HFF-Myc (cell line): ENCODE measurements at regions not wholly inside any gene's neighbourhood (a gene's known extent, or its start where the extent isn't known, plus 50 kb on each side); places are given as distances from the start of the nearest gene placed in this dataset.

ENCODE experiments used
- DNase-seq: peaks from one replicate; pipeline ENCODE4 v3.0.0-alpha.2; 2011; ENCODE audit warnings: low read depth; ENCODE audit errors: extremely low read depth
- H3K4me3 ChIP-seq: replicated peaks from 2 replicates; pipeline ENCODE4 v1.5.1; 2011; ENCODE audit warnings: low read depth, mild to moderate bottlenecking, control low read depth, low read length
- TF ChIP-seq, protein P1 (sequence below): IDR thresholded peaks from 2 replicates; pipeline ENCODE4 v1.5.1; 2012; ENCODE audit warnings: mild to moderate bottlenecking, low read depth, low read length, control low read depth; ENCODE audit errors: missing control alignments

DNA sequence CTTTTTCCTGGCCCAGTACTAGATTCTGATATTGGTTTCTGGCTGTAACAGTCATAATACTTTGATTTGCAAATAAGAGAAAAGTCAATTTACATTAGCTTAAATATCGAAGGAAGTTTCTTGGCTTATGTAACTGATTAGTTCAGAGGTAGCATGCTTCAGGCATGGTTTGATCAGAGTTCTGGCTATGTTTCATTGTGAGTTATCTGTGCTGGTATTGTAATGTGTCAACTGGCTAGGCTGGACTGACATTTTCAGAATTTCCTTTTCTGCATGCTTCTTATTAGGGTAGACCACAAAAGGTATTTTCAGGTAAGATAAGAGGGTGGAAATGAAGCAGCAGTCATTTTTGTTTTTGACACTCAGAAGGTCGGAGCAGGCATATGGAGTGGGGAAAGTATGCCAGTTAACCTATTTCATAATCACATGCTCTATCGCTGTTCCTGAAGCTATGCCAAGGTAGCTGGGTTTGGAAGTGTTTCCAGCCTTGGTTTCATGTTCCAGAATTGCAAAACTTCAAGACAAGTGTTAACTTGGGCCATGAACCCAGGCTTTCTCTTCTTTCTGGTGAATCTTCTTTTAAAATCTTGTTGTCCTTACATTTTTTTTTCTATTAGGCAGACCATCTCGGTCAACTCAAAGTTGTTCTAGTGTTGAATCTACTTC, 244.9 kb downstream of the DHX35 start:
- TF ChIP-seq, protein P1, sequence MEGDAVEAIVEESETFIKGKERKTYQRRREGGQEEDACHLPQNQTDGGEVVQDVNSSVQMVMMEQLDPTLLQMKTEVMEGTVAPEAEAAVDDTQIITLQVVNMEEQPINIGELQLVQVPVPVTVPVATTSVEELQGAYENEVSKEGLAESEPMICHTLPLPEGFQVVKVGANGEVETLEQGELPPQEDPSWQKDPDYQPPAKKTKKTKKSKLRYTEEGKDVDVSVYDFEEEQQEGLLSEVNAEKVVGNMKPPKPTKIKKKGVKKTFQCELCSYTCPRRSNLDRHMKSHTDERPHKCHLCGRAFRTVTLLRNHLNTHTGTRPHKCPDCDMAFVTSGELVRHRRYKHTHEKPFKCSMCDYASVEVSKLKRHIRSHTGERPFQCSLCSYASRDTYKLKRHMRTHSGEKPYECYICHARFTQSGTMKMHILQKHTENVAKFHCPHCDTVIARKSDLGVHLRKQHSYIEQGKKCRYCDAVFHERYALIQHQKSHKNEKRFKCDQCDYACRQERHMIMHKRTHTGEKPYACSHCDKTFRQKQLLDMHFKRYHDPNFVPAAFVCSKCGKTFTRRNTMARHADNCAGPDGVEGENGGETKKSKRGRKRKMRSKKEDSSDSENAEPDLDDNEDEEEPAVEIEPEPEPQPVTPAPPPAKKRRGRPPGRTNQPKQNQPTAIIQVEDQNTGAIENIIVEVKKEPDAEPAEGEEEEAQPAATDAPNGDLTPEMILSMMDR = no peak
- no peak overlapping the region for H3K4me3 ChIP-seq
- no peak for DNase-seq

DNA sequence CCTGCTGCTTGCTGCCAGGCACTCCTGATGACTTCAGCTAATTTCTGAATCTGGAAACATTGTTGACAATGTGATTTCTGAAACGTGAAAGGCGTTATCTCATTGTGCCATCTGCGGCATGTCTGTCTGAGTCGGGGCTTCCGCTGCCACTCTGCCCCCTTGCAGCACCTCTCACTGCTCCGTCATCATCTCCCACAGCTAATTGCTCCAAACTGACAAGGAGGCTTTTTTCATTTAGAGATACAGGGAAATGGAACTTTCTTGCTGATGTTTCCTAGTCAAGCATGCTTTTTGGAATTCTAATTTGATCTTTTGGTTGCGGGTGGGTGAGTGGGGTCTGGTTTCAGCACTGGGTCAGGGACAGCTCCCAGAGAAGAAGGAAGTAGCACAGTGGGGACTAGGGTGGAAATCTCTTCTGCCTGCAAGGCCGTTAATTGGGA, 233.5 kb downstream of the DHX35 start:
- H3K4me3 ChIP-seq = no peak overlapping the region
- TF ChIP-seq, protein P1 = no peak
- DNase-seq = no peak

DNA sequence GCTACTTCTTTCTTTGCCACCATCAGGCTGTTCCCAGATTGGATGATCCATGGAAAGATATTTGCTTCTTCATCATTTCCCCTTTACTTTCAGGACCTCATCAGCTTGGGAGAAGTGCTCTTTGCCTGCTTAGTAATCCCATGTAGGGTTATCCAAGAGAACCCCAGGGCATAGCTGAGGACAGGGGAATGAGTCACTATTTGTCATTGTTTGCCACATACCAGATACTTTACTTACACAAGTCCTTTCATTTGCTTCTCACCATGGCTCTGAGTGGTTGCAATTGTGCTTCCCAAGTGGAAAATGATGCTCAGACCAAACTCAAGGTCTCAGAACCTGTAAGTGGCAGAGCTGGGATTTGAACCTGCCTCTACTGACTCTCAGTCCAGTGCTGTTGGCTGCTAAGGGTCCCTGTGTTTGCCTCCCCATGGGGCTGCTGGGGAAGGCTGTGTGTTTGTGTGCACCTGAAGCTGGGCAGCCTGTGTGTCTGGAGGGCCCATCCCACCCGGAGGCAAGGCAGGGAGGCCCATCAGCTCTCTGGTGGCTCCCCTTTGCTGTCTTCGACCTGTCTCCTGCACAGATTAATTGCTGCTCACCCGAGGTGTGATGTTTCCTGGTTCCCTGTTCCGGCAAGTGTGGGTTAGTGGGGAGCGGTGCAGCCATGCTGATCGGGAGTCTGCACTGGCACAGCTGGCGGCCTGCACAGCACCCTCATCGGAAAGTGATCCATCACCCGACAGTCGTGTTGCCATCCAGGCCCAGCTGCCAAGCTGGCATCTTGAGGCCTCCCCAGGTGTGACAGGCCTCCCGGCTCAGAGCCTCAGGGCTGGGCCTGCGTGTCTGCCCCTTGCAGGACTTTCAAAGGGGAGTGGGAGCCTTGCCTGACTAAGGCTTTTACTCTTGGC, 228.8 kb downstream of the DHX35 start:
- TF ChIP-seq, protein P1 = no peak
- DNase-seq = no peak
- no peak overlapping the region for H3K4me3 ChIP-seq

DNA sequence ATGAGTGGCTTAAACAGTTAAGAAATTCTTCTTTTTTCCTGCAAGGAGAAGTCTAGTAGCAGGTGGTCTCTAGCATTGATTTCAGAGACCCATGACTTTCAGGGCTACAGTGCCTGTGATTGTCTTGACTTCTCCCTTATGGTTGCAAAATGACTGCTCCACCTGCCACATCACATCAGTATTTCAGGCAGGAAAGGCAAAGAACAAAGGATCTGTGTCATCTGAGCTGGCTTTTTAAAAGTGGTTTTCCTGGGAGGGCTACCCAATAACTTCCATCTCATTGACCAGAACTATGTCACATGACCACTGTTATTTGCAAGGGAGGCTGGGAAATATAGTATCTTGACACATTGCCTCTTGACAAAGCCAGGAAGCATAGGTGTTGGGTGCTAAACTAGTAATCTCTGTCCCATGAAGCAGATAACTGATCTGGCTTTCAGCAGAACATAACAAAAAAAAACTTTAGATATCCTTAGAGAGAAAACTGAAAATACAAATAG, 226.2 kb downstream of the DHX35 start:
- H3K4me3 ChIP-seq = no peak overlapping the region
- TF ChIP-seq, protein P1 = no peak
- DNase-seq = no peak

DNA sequence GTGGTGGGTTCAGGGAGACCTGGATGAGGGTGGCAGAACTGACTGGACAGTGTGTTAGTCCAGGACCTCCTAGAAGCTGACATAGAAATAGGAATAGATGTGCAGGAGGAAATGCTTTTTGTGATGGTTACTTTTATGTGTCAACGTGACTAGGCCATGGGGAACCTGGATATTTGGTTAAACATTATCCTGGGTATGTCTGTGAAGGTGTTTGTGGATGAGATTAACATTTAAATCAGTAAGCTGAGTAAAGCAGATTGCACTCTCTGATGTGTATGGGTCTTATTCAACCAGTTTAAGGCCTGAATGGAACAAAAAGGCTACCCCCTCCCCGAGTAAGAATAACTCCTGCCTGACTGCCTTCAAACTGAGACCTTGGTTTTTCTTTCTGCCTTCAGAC, 219.3 kb downstream of the DHX35 start:
- TF ChIP-seq, protein P1 = no peak
- H3K4me3 ChIP-seq = no peak overlapping the region
- no peak for DNase-seq

DNA sequence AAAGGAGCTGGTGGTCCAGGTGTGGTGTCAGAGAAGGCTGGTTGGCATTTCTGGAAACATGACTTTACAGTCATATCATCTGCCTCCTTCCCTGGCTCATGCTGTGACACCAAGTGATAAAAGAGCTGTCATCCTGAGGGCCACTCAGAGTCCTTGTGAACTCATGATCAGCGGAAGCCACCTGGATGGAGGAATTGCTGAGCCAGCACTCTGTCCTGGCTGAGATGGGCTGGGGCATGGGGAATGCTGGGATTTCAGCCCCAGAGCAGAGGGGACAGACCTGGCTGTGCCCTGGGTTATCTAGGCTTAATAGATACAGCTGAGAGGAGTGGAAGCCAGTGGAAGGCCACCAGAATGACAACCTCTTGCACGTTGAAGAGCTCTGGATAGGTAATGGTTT, 214.3 kb downstream of the DHX35 start:
- no peak overlapping the region for H3K4me3 ChIP-seq
- no peak for DNase-seq
- TF ChIP-seq, protein P1 = no peak
